ENCODE measurements at regions not wholly inside any gene's neighbourhood (a gene's known extent, or its start where the extent isn't known, plus 50 kb on each side); places are given as distances from the start of the nearest gene placed in this dataset.

DNA sequence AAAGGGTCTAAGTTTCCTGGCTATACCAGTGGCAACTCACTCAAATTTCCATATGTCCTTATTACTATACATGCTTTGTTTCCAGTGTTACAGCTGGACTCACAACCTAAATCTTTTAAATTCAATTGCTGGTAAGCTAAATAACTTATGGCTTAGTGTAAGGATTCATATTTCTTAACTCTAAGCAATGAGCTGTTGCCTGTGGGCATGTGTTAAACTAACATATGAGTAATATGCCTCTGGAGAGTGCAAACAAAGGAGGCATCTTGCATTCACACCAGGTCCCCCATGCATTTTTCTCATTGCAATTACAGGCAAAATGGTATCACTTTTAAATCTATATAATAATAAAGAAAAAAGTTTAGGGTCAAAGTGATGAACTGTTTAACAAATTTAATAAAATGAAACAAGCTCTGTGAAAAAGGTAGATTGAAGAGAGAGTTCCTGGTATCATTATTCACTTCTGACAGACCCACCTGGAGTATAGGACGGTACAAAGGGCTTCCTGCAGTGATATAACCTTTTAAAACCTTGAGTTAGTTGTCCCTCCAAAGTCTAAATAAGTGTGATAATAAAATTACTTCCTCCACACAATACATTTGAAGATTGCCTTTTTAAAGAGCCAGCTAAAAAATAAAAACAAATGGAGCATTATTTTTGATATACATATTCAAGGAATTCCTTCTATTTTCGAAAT, 57.6 kb upstream of the HMGCLL1 start:
- no peak for DNase-seq

DNA sequence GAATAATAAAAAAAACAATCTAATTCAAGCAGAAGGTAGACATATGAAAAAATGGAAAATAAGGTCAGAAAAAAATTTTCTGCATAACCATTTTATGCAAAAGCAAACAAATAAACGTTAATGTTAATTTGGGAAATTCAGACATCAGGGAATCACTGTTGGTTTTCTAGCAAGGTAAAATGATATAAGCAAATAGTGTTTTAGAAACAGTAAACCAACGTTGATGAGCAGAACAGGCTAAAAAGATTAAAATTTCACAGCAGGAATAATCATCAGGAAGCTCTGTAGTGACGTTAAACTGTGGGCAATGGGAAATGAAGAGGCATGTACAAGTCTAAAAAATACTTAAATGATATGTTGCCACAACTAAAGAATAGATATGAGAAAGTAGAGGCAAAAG, 54.5 kb upstream of the HMGCLL1 start:
- no peak for DNase-seq

DNA sequence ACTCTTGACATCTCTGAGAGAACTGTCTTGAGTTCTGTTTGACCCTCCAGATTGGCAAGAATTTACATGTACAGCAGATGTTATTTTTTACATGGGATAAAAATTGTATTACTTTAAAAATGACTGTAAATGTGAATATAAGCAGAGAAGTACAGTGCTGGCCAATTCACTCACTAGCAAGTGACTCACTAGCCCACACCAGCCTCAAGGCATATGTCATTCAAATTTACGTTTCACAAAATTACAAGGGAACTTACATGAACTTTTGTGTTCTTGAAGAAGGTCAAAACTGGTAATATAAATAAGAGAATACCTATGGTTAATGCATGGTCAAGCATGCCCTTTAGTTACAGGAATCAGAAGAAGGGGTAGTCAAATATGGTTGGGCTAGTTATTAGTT, 54.0 kb upstream of the HMGCLL1 start:
- no peak for DNase-seq

All from retina (tissue), 1 donor.